ENCODE measurements at regions not wholly inside any gene's neighbourhood (a gene's known extent, or its start where the extent isn't known, plus 50 kb on each side); places are given as distances from the start of the nearest gene placed in this dataset.

DNA sequence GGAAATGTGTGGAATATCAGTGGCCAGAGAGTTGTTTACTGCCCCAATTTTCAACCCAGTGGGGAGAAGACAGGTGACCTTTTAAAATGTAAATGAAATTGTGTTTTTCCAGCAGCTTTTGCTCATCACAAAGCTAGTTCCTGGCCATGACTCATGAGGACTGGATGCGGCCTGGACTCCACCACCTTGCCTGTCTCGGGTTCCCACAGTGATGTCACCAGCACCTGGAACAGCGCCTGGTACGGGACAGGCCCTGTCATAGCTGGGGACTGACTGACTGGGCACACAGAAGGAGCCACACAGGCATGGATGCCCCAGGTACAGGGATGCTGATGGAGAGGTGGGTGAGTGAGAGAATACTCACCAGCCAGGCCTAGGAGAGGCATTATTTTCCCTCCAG, 277.1 kb downstream of the AJAP1 start:
- TF ChIP-seq CTCF (IDR thresholded peaks at IDR 0.05; ENCODE audit: insufficient read depth, low read depth, low read length, missing control alignments), result no peak
- peak; percentile 21 for DNase-seq (ENCODE audit: low read depth)
- no peak overlapping the region for H3K4me3 ChIP-seq (ENCODE audit: low read length)

DNA sequence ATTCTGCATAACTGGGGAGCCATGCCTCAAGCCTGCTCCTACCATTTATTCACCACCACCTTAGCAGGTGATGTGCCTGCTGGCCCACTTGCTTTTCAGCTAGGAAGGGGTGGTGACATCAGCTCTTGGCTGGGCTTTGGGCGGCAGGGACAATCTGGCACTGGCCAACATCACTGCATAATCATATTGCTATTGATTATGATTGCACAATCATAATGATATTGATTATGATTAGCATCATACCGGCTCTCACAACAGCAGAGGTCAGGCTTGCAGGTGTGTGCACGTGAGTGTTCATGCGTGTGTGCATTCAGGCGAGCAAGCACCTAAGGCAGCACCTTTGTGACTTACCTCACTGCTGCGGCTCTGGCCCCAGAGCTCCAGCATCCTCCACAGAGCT, 273.8 kb downstream of the AJAP1 start:
- no peak for TF ChIP-seq CTCF (IDR thresholded peaks at IDR 0.05; ENCODE audit: insufficient read depth, low read depth, low read length, missing control alignments)
- DNase-seq (ENCODE audit: low read depth), result no peak
- H3K4me3 ChIP-seq (ENCODE audit: low read length), result no peak overlapping the region

DNA sequence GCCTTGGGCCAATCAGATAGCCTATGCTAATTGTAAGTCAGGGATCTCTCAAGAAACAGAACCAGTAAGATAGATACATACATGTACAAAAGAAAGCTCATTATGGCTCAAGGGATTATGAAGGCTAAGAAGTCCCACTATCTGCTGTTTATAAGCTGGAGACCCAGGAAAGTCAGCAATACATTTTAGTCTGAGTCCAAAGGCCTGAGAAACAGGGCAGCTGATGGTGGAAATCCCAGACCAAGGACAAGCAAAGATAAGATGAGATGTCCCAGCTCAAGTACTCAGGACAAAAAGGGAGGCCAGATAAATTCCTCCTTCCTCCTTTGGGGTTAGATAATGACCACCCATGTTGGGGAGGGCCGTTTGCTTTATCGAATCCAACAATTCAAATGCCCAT, 269.9 kb downstream of the AJAP1 start:
- H3K4me3 ChIP-seq (ENCODE audit: low read length), result no peak overlapping the region
- no peak for DNase-seq (ENCODE audit: low read depth)
- TF ChIP-seq CTCF (IDR thresholded peaks at IDR 0.05; ENCODE audit: insufficient read depth, low read depth, low read length, missing control alignments), result no peak

GRCh38 chr1:4916610-4917009, 262.2 kb downstream of the AJAP1 start:
- H3K4me3 ChIP-seq (ENCODE audit: low read length), result no peak overlapping the region
- no peak for TF ChIP-seq CTCF (IDR thresholded peaks at IDR 0.05; ENCODE audit: insufficient read depth, low read depth, low read length, missing control alignments)
- DNase-seq (ENCODE audit: low read depth), result no peak

GRCh38 chr1:4915154-4915553, 260.7 kb downstream of the AJAP1 start:
- no peak for DNase-seq (ENCODE audit: low read depth)
- no peak overlapping the region for H3K4me3 ChIP-seq (ENCODE audit: low read length)
- TF ChIP-seq CTCF (IDR thresholded peaks at IDR 0.05; ENCODE audit: insufficient read depth, low read depth, low read length, missing control alignments), result no peak

GRCh38 chr1:4908486-4908885, 254.1 kb downstream of the AJAP1 start:
- no peak for TF ChIP-seq CTCF (IDR thresholded peaks at IDR 0.05; ENCODE audit: insufficient read depth, low read depth, low read length, missing control alignments)
- no peak overlapping the region for H3K4me3 ChIP-seq (ENCODE audit: low read length)
- DNase-seq (ENCODE audit: low read depth), result no peak

DNA sequence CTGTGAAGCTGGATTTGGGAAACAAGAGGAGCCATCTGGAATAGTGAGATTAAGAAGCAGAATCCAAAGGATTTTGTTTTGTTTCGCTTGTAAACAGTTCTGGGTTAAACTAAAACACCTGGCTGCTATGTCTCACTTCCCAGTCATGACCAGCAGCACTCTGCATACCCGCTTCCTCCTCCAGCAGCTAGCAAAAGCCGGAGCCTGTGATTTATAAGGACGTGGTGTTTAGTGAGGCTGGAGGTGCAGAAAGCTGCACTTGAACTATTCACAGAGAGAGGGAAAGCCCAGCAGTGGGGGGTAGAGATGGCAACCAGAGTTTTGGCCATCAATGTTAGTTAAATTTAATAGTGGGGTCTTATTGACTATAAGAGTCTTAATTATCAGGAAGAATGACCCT, 240.2 kb downstream of the AJAP1 start:
- no peak overlapping the region for H3K4me3 ChIP-seq (ENCODE audit: low read length)
- DNase-seq (ENCODE audit: low read depth), result no peak
- no peak for TF ChIP-seq CTCF (IDR thresholded peaks at IDR 0.05; ENCODE audit: insufficient read depth, low read depth, low read length, missing control alignments)
